Common myeloid progenitor, CD34-positive (primary cell): ENCODE measurements at regions not wholly inside any gene's neighbourhood (a gene's known extent, or its start where the extent isn't known, plus 50 kb on each side); places are given as distances from the start of the nearest gene placed in this dataset.
A peak's percentile ranks its signal among the peaks of the same experiment; 100 is the strongest.

Experiments used
- CTCF ChIA-PET: fragments of 350-600 bp; sonication (Branson Sonifier 250); formaldehyde crosslinking; loops from one replicate; lab custom pipeline; 2021; ENCODE audit warnings: antibody characterized with exemption; lab: Charles Lee
- POLR2A ChIA-PET: fragments of 350-600 bp; sonication (Branson Sonifier 250); formaldehyde crosslinking; loops from one replicate; lab custom pipeline; 2021; ENCODE audit warnings: antibody characterized with exemption; lab: Charles Lee
- DNase-seq, 3 donors: peaks; one replicate each; pipeline versions ENCODE4 v3.0.0 to v3.0.0-alpha.2; 2013
- H3K27ac ChIP-seq, 2 experiments: 1 replicate in 1 of 2; 2 replicates in 1 of 2; pipeline ENCODE4 v1.7.0; 2013; ENCODE audit warnings: inconsistent platforms in 2 of 2, low read length in 2 of 2, mild to moderate bottlenecking in 2 of 2, low read depth in 1 of 2, moderate library complexity in 1 of 2; ENCODE audit not compliant: severe bottlenecking in 2 of 2, insufficient read depth in 1 of 2, poor library complexity in 1 of 2
- H3K27me3 ChIP-seq, 5 experiments: replicated peaks in 2 of 5; 1 replicate in 3 of 5; 2 replicates in 2 of 5; pipeline versions ENCODE4 v1.6.1 to v1.7.0; 2013; ENCODE audit warnings: low read length in 4 of 5, mild to moderate bottlenecking in 2 of 5, moderate library complexity in 2 of 5, inconsistent platforms in 1 of 5; ENCODE audit not compliant: insufficient read depth in 5 of 5, control insufficient read depth in 4 of 5
- H3K36me3 ChIP-seq, 4 experiments: 1 replicate in 2 of 4; 2 replicates in 2 of 4; pipeline versions ENCODE4 v1.6.1 to v1.7.0; 2013; ENCODE audit warnings: low read length in 3 of 4, control low read depth in 1 of 4, mild to moderate bottlenecking in 1 of 4; ENCODE audit not compliant: control insufficient read depth in 4 of 4, insufficient read depth in 4 of 4
- H3K4me1 ChIP-seq, 4 experiments: 1 replicate in 3 of 4; 2 replicates in 1 of 4; pipeline versions ENCODE4 v1.6.1 to v1.7.1; 2013; ENCODE audit warnings: low read length in 3 of 4, mild to moderate bottlenecking in 3 of 4, control low read depth in 1 of 4, inconsistent platforms in 1 of 4, moderate library complexity in 1 of 4; ENCODE audit not compliant: control insufficient read depth in 4 of 4, insufficient read depth in 4 of 4; ENCODE audit errors: control extremely low read depth in 1 of 4
- H3K4me3 ChIP-seq, 7 experiments: 1 replicate in 4 of 7; 2 replicates in 3 of 7; pipeline versions ENCODE4 v1.5.1 to v1.7.0; 2013; ENCODE audit warnings: mild to moderate bottlenecking in 7 of 7, low read length in 6 of 7, moderate library complexity in 6 of 7, inconsistent platforms in 2 of 7, low read depth in 2 of 7, control low read depth in 1 of 7; ENCODE audit not compliant: insufficient read depth in 4 of 7, control insufficient read depth in 1 of 7; ENCODE audit errors: extremely low read depth in 1 of 7
- H3K9me3 ChIP-seq, 5 experiments: 1 replicate in 4 of 5; 2 replicates in 1 of 5; pipeline versions ENCODE4 v1.6.1 to v1.7.1; 2013; ENCODE audit warnings: low read length in 4 of 5, mild to moderate bottlenecking in 2 of 5, inconsistent platforms in 1 of 5, low read depth in 1 of 5, moderate library complexity in 1 of 5; ENCODE audit not compliant: control insufficient read depth in 4 of 5, insufficient read depth in 2 of 5; ENCODE audit errors: control extremely low read depth in 1 of 5
- WGBS: methylation state at CpG from one replicate; pipeline ENCODE4 v1.1.5; 2013; ENCODE audit not compliant: insufficient coverage; 5-methylcytosine and 5-hydroxymethylcytosine counted together

GRCh38 chr18:78576967-78577366 is 402.7 kb upstream of the SALL3 start:
- Histone ChIP-seq H3K27ac (no peak overlapping the region), H3K27me3 (no peaks in the 10 kb centered on the region), H3K9me3 (peaks cover 0 to 20% (median 4%) of the 10 kb centered on the region in 5 experiments), H3K4me3 (no peak overlapping the region), H3K36me3 (no peaks in the 10 kb centered on the region), H3K4me1 (no peaks in the 10 kb centered on the region)
- POLR2A ChIA-PET, result interaction anchor here (0.6 kb wide), 1 partner anchor 15 kb away, joined by 3 read pairs; no protein-coding TSS in a partner anchor
- DNase-seq, result no peak
- CTCF ChIA-PET, result no interaction called here
- WGBS, result 96% methylated on average over 7 of the region's 11 CpGs

DNA sequence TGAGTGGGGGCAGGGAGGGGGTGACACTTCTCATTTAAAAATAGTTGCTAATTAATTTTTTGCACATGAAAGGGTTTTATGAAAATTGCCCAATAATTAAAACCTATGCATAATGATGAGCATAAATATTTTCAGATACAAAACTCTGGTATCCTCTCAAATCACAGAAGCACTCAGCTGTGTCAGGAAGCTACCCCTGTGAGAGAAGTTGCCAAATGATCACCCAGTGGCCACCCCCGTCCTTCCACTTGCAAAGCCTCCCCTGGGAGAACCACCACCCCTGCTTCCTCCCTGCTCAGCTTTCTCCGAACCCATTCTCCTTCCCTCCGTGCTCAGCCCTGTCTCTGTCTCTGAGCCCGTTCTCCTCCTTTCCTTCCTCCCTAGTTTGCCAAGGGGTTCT is 400.2 kb upstream of the SALL3 start:
- H3K27me3 ChIP-seq, result no peaks in the 10 kb centered on the region
- ChIA-PET POLR2A (no interaction called here), CTCF (no interaction called here)
- H3K4me1 ChIP-seq, result no peaks in the 10 kb centered on the region
- 88% methylated on average over 3 of the region's 4 CpGs for WGBS
- H3K4me3 ChIP-seq, result no peak overlapping the region
- H3K36me3 ChIP-seq, result no peaks in the 10 kb centered on the region
- no peak overlapping the region for H3K27ac ChIP-seq
- no peak for DNase-seq
- H3K9me3 ChIP-seq, result peaks cover 0 to 8% (median 2%) of the 10 kb centered on the region in 5 experiments

- Histone ChIP-seq H3K27me3 (no peaks in the 10 kb centered on the region), H3K4me1 (no peaks in the 10 kb centered on the region), H3K9me3 (peaks cover 0 to 4% (median 0%) of the 10 kb centered on the region in 5 experiments), H3K4me3 (no peak overlapping the region), H3K27ac (no peak overlapping the region), H3K36me3 (no peaks in the 10 kb centered on the region)
- WGBS, result 88% methylated on average over 11 of the region's 16 CpGs
- DNase-seq, result no peak
- ChIA-PET CTCF (no interaction called here), POLR2A (no interaction called here)
Observed at GRCh38 chr18:78579854-78580577, 399.6 kb upstream of the SALL3 start.

- Histone ChIP-seq H3K27ac (no peak overlapping the region), H3K27me3 (no peaks in the 10 kb centered on the region), H3K36me3 (no peaks in the 10 kb centered on the region), H3K9me3 (peaks cover 0 to 4% (median 0%) of the 10 kb centered on the region in 5 experiments), H3K4me3 (no peak overlapping the region), H3K4me1 (no peaks in the 10 kb centered on the region)
- WGBS, result 97% methylated on average over 5 of the region's 7 CpGs
- DNase-seq, result no peak
- ChIA-PET CTCF (no interaction called here), POLR2A (no interaction called here)
Observed at GRCh38 chr18:78580835-78581339, 398.7 kb upstream of the SALL3 start.

- DNase-seq, result no peak
- Histone ChIP-seq H3K27ac (no peak overlapping the region), H3K4me1 (no peaks in the 10 kb centered on the region), H3K27me3 (no peaks in the 10 kb centered on the region), H3K4me3 (no peak overlapping the region), H3K9me3 (peaks cover 0 to 3% (median 0%) of the 10 kb centered on the region in 5 experiments), H3K36me3 (no peaks in the 10 kb centered on the region)
- ChIA-PET CTCF (no interaction called here), POLR2A (no interaction called here)
- 92% methylated on average over 23 of the region's 23 CpGs for WGBS
Observed at GRCh38 chr18:78582181-78582709, 397.4 kb upstream of the SALL3 start.

DNA sequence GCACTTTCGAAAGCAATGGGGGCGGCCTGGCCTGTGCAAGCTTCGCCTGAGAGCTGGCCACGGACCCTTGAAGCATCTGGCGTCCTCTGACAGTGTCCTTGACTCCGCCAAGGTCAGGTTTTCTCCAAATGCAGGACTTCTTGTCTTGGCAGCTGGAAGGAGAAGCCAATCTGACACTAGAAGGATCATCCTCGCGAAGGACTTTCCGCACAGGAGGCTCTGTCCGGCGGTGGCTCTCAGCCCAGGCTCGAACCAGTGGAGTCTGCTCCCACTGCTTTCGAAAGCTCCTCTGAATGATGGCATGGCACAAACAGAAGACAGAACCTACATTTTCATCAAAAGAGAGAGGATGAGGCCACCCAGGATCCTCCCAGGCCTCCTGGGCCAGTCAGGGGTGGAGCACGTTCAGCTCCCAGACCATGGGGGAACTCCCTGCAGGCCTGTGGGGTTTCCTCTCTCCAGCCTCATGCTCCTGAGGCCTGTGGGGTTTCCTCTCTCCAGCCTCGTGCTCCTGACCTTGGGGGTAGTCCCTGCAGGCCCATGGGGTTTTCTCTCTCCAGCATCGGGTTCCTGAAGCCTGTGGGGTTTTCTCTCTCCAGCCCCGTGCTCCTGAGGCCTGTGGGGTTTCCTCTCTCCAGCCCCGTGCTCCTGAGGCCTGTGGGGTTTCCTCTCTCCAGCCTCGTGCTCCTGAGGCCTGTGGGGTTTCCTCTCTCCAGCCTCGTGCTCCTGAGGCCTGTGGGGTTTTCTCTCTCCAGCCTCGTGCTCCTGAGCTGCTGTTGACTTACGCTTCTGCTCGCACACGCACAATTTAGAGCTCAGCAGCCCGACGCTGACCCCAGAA is 396.5 kb upstream of the SALL3 start:
- Histone ChIP-seq H3K4me1 (no peaks in the 10 kb centered on the region), H3K27ac (no peak overlapping the region), H3K36me3 (no peaks in the 10 kb centered on the region), H3K4me3 (peak overlapping the region in 1 of 7 experiments; percentile 8), H3K27me3 (no peaks in the 10 kb centered on the region), H3K9me3 (peaks cover 0 to 2% (median 0%) of the 10 kb centered on the region in 5 experiments)
- ChIA-PET POLR2A (no interaction called here), CTCF (no interaction called here)
- 77% methylated on average over 21 of the region's 26 CpGs for WGBS
- DNase-seq, result no peak
